Epithelial cell of esophagus (primary cell): ENCODE measurements at regions not wholly inside any gene's neighbourhood (a gene's known extent, or its start where the extent isn't known, plus 50 kb on each side); places are given as distances from the start of the nearest gene placed in this dataset.

ENCODE experiments used
- DNase-seq: peaks from one replicate; pipeline ENCODE4 v3.0.0; 2010; ENCODE audit warnings: low read depth
- H3K4me3 ChIP-seq: 2 replicates; pipeline ENCODE4 v1.5.1; 2011; ENCODE audit warnings: mild to moderate bottlenecking, low read length, control low read depth
- CTCF ChIP-seq: IDR thresholded peaks from 2 replicates; pipeline ENCODE4 v1.5.1; 2011; ENCODE audit warnings: low read depth, mild to moderate bottlenecking, low read length, control low read depth, inconsistent platforms; ENCODE audit not compliant: insufficient read depth; ENCODE audit errors: missing control alignments

- no peak for DNase-seq
- H3K4me3 ChIP-seq: no peak overlapping the region
- TF ChIP-seq CTCF: no peak
Observed at GRCh38 chr10:108399465-108399864, 1235.0 kb upstream of the SORCS1 start.

GRCh38 chr10:108393089-108393488, 1228.6 kb upstream of the SORCS1 start:
- peak; percentile 80 for DNase-seq
- H3K4me3 ChIP-seq: no peak overlapping the region
- TF ChIP-seq CTCF: no peak

GRCh38 chr10:108392286-108392685, 1227.8 kb upstream of the SORCS1 start:
- peak; percentile 68 for DNase-seq
- no peak overlapping the region for H3K4me3 ChIP-seq
- no peak for TF ChIP-seq CTCF

GRCh38 chr10:108388706-108389105, 1224.2 kb upstream of the SORCS1 start:
- no peak for TF ChIP-seq CTCF
- no peak overlapping the region for H3K4me3 ChIP-seq
- no peak for DNase-seq

GRCh38 chr10:108385963-108386362, 1221.5 kb upstream of the SORCS1 start:
- H3K4me3 ChIP-seq: no peak overlapping the region
- no peak for TF ChIP-seq CTCF
- peak; percentile 37 for DNase-seq

- H3K4me3 ChIP-seq: no peak overlapping the region
- no peak for TF ChIP-seq CTCF
- no peak for DNase-seq
Observed at GRCh38 chr10:108384378-108384777, 1219.9 kb upstream of the SORCS1 start.

- DNase-seq: no peak
- no peak overlapping the region for H3K4me3 ChIP-seq
- no peak for TF ChIP-seq CTCF
Observed at GRCh38 chr10:108378779-108379178, 1214.3 kb upstream of the SORCS1 start.
